Endothelial cell of umbilical vein (primary cell): ENCODE measurements at regions not wholly inside any gene's neighbourhood (a gene's known extent, or its start where the extent isn't known, plus 50 kb on each side); places are given as distances from the start of the nearest gene placed in this dataset.

ENCODE experiments used
- CTCF ChIP-seq, 2 donors: IDR thresholded peaks; 1 replicate in 1 of 2; 2 replicates in 1 of 2; pipeline ENCODE4 v1.5.1; 2011; ENCODE audit warnings: low read length in 2 of 2, mild to moderate bottlenecking in 2 of 2, moderate library complexity in 2 of 2, control low read depth in 1 of 2, inconsistent platforms in 1 of 2, low read depth in 1 of 2; ENCODE audit not compliant: insufficient read depth in 1 of 2; ENCODE audit errors: extremely low read depth in 1 of 2
- EZH2 ChIP-seq: IDR thresholded peaks from 2 replicates; pipeline ENCODE4 v1.6.1; 2012; ENCODE audit warnings: borderline replicate concordance, low read depth, mild to moderate bottlenecking, moderate library complexity, low read length, inconsistent platforms; ENCODE audit not compliant: severe bottlenecking
- FOS ChIP-seq: IDR thresholded peaks from 2 replicates; pipeline ENCODE4 v1.6.1; 2011; ENCODE audit warnings: mild to moderate bottlenecking, low read length, moderate library complexity, borderline replicate concordance; ENCODE audit not compliant: insufficient read depth
- GATA2 ChIP-seq: IDR thresholded peaks from 2 replicates; pipeline ENCODE4 v1.7.0; 2011; ENCODE audit warnings: low read depth, mild to moderate bottlenecking, moderate library complexity, mixed read lengths, low read length; ENCODE audit not compliant: insufficient read length, insufficient read depth
- JUN ChIP-seq: IDR thresholded peaks from 2 replicates; pipeline ENCODE4 v1.6.1; 2011; ENCODE audit warnings: borderline replicate concordance, low read depth; ENCODE audit not compliant: insufficient read length, insufficient read depth
- MAX ChIP-seq: IDR thresholded peaks from 2 replicates; pipeline ENCODE4 v1.6.1; 2011; ENCODE audit not compliant: insufficient read depth, insufficient read length
- POLR2A ChIP-seq: IDR thresholded peaks from 2 replicates; pipeline ENCODE4 v1.6.1; 2012; ENCODE audit warnings: low read depth, mild to moderate bottlenecking, control low read depth, low read length

DNA sequence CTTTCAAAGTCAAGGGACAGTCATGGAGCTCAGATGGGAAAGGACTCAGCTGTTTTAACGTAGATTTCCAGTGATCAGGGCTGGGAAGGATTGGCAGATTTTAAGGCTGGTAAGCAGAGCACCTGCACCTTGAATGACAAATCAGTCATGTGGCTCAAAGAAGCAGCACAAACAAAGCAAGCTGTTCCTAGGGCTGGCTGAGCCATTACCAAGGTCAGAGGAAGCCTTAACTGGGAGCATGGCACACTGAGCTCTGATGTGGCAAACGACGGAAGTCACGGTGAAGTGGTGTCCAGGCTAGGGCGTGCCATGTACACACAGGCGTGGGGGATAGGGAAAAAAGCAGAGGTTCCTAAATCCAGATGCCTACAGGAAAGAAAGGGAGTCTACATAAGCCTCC, 84.6 kb upstream of the PFN2 start:
- TF ChIP-seq CTCF (IDR thresholded peaks at IDR 0.05; ENCODE audit: extremely low read depth in 1 of 2, insufficient read depth in 1 of 2, low read depth in 1 of 2, low read length in 2 of 2) = no peak
- no peak for TF ChIP-seq EZH2
- TF ChIP-seq POLR2A = no peak
- TF ChIP-seq GATA2 = no peak
- no peak for TF ChIP-seq JUN
- TF ChIP-seq FOS = no peak
- no peak for TF ChIP-seq MAX
